ENCODE measurements at regions not wholly inside any gene's neighbourhood (a gene's known extent, or its start where the extent isn't known, plus 50 kb on each side); places are given as distances from the start of the nearest gene placed in this dataset.

- TF ChIP-seq TAF1 (IDR thresholded peaks at IDR 0.05; ENCODE audit: low read depth) = no peak
- no peak for TF ChIP-seq YY1 (IDR thresholded peaks at IDR 0.05; ENCODE audit: low read depth)
- TF ChIP-seq EGR1 (IDR thresholded peaks at IDR 0.05) = no peak
- TF ChIP-seq USF1 (IDR thresholded peaks at IDR 0.05) = no peak
- no peak for TF ChIP-seq CEBPB (IDR thresholded peaks at IDR 0.05)
- TF ChIP-seq MAX (IDR thresholded peaks at IDR 0.05) = no peak
- no peak for TF ChIP-seq NFIC (IDR thresholded peaks at IDR 0.05)
- TF ChIP-seq FOXM1 (IDR thresholded peaks at IDR 0.05; ENCODE audit: borderline replicate concordance, low read depth) = no peak
- no peak for TF ChIP-seq TCF12 (IDR thresholded peaks at IDR 0.05; ENCODE audit: low read depth)
- no peak for TF ChIP-seq EP300 (IDR thresholded peaks at IDR 0.05; ENCODE audit: borderline replicate concordance)
- no peak for TF ChIP-seq CREB1 (IDR thresholded peaks at IDR 0.05; ENCODE audit: low read depth)
- no peak for TF ChIP-seq REST (IDR thresholded peaks at IDR 0.05; ENCODE audit: low read depth)
- no peak for TF ChIP-seq RAD21 (IDR thresholded peaks at IDR 0.05; ENCODE audit: low read depth)
- TF ChIP-seq ZBTB7A (IDR thresholded peaks at IDR 0.05; ENCODE audit: low read depth) = no peak
- no peak for TF ChIP-seq TEAD4 (IDR thresholded peaks at IDR 0.05)
Observed at GRCh38 chrX:22944945-22945344, 54.8 kb upstream of the DDX53 start.
